HG02885 (cell line): ENCODE measurements at regions not wholly inside any gene's neighbourhood (a gene's known extent, or its start where the extent isn't known, plus 50 kb on each side); places are given as distances from the start of the nearest gene placed in this dataset.
"Not testable (repeated sequence)": the region's sequence is repeated elsewhere in the genome, so short reads cannot be mapped to it uniquely, and the experiment has no call there.

Experiments used
- ATAC-seq: cut with Tn5 transposase; IDR thresholded peaks from one replicate; pipeline ENCODE4 v1.9.1; 2021; ENCODE audit warnings: mild to moderate bottlenecking; ENCODE audit not compliant: unreplicated experiment, poor library complexity

GRCh38 chr3:165635791-165636683, 201.2 kb downstream of the BCHE start:
- no peak for ATAC-seq

GRCh38 chr3:165624761-165625160, 212.5 kb downstream of the BCHE start:
- ATAC-seq: no peak

DNA sequence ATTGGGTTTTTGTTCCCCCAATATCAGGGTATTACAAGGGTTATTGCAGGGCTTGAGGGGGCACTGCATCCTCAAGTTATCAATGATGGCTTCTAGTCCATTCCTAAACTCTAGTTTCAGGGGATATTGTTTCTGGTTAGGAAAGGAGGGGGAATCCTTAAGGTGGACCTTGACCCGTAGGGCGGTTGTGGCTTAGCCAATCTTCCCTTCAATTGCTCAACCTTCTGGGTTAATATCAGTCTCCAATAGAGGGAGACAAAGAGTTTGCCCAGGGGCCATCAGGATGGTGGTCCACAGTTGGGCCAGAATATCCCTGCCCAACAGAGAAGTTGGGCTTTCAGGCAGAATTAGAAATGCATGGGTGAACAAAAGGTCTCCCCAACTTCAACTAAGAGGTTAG, 214.9 kb downstream of the BCHE start:
- ATAC-seq: no peak

DNA sequence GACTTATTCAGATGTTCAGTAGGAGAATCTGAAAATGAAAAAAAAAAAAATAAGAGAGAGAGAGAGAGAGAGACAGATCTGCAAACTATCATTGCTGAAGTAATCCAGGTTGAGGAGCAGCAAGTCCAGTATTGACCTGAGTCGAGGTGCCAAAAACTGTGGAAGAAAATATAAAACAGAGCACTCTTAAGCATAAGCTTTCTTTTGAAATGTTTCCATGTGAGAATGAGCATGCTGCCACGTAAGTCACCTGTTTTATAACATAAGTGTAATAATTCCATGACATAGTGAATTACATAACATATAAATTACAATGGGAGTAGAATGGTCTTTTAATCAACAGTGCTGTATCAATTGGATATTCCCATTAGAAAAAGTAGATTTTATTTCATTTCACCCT, 218.2 kb downstream of the BCHE start:
- no peak for ATAC-seq

- ATAC-seq: no peak
These were observed 220.1 kb downstream of the BCHE start for GRCh38 chr3:165617134-165617533.

DNA sequence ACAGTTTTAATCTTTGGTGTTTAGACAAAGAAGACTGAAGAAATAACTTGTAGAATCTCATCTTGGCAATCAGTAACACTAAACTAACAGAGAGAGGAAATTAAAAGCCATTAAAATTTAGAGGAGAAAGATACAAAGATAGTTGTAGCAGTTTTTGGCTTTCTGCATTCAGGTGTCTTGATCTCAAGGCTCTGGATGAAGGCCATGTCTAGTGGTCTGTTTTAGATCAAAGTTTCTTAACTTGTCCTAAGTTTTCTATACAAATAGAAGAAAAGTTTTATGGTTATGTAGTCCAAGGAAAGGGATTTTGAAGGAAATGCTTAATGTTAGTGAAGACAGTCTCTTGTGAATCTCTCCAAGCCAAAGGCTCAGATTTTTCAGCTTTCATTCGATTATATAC, 222.9 kb downstream of the BCHE start:
- ATAC-seq: no peak

DNA sequence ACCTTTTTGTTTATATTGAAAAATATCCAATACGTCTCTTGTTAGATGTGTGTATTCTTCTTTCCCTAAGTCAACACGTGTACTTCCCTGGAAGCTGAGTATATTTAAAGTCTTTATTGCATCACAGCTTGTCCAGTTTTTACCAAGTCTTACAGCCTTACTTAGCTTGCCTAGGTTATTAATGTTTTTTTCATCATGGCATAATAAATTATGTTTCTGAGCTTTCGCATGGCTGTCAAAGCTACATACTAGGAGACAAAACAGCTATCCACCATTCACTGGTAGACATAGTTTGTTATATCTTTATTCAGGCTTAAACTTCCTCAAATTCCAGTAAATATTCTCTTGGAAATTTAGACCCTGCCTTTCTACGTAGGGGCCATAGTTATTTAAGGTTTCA, 224.2 kb downstream of the BCHE start:
- ATAC-seq: no peak

- no peak for ATAC-seq
These were observed 230.0 kb downstream of the BCHE start for GRCh38 chr3:165607221-165607620.

DNA sequence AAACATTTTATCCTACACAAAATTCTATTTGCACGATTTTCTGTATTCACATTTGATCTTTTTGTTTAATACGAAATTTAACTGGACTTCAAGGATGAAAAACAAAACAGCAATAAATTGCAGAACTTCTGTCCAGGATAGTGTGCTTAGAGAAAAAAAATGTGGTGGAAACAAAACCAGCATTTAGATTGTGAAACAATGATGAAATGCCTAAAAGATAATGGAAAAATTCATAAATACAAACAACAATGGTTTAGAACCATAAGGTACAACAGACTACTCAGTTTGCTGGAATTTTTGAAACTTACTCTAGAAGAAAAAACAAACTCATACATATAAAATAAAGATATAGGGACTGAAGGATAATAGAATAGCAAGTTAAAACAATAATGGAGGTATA, 234.0 kb downstream of the BCHE start:
- ATAC-seq: no peak

DNA sequence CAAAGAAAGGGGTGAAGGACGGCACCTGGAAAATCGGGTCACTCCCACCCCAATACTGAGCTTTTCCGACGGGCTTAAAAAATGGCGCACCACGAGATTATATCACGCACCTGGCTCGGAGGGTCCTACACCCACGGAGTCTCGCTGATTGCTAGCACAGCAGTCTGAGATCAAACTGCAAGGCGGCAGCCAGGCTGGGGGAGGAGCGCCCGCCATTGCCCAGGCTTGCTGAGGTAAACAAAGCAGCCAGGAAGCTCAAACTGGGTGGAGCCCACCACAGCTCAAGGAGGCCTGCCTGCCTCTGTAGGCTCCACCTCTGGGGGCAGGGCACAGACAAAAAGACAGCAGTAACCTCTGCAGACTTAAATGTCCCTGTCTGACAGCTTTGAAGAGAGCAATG, 264.7 kb downstream of the BCHE start:
- not testable (repeated sequence) for ATAC-seq

DNA sequence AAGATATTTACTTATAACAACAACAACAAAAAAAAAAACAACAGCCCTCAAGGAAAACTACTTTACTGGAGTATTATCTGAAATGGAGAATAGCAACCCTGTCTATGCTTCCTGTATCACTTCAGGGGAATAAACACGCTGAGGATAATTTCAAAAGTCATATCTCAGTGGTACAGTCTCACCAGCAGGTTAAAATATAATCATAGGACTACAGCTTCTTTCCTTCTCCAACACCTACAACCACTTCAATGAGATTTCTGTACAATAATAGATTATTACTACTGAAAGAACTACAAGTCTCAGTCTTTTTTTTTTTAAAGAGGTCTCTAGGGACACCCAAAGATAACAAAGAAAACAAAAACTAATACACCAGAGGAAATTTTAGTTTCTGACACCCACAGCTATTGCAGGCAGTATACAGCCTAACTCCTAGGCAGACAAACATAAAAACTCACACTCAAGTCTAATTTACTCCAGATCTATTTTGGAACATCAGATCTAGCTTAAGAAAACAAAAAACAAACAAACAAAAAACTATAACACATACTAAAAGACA, 268.2 kb downstream of the BCHE start:
- ATAC-seq: no peak

DNA sequence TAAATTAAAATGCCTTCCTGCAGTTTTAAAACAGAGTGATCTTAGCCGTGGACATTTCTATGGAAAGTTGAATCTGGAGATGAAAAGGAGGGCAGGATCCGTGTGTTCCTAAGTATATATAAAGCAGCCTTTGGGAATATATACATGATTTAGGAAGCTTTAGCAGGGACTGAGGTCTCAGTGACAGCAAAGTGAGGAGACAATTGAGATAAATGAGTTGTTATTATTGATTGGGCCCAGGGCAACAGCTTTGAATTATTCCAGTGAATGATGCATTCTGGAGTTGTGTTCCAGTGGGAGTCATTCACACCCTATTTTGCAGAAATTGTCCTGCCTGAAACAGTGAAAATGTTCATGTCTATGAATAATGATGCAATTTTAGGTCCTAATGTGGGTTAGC, 281.4 kb downstream of the BCHE start:
- no peak for ATAC-seq

- ATAC-seq: no peak
These were observed 283.9 kb downstream of the BCHE start for GRCh38 chr3:165553371-165553770.

DNA sequence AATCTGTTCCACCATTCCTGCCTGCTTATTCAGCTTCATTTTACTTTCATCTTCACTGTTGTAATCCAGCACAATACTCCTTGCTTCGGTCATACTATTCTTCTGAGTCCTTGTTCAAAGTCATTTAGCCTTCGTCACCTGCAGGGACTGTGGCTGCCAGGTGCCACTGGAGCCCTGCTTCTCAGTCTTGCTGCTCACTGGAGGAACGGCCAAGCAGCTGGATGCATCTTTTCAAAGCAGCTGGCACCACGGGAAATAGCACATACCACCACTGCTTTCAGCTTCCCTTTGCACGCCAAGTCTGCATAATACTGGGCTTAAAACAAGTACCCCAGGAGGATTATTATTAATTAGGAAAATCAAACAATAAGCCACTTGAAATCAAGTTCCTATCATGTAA, 287.6 kb downstream of the BCHE start:
- ATAC-seq: no peak

DNA sequence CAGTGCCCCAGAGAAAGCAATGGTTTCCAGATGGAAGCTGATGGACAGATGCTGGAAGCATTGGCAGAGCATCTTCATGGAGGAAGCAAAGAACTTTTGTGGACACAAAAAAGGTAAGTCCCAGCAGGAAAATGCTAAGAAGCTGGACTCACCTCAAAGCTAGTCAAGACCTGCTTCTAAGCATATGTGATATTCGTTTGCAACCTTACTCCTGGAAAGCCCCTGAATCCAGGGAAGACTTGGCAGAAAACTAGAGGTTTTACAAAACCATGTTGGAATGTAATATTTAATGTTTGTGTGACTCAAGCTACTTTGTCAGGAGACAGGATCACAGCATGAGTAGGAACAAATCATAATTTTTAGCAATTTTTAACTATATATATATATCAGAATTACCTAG, 288.2 kb downstream of the BCHE start:
- ATAC-seq: no peak

DNA sequence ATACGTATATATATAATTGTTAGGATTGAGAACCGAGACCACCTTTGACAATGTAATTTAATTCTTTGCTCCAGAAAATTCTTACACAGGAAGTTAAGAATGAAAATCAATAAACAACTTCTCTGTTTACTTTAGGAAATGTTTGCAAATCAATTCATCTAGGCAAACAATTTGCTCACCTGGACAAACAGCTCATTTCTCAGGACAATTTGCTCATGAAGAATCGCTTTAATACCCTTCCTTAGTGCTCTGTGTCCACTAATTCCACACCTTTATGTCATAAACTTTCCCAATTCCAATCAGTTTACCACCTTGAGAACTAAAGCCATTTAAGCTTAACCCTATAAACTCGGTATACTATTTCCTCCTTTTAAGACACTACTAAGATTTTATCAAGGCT, 292.2 kb downstream of the BCHE start:
- no peak for ATAC-seq

GRCh38 chr3:165544432-165544831, 292.8 kb downstream of the BCHE start:
- ATAC-seq: no peak

DNA sequence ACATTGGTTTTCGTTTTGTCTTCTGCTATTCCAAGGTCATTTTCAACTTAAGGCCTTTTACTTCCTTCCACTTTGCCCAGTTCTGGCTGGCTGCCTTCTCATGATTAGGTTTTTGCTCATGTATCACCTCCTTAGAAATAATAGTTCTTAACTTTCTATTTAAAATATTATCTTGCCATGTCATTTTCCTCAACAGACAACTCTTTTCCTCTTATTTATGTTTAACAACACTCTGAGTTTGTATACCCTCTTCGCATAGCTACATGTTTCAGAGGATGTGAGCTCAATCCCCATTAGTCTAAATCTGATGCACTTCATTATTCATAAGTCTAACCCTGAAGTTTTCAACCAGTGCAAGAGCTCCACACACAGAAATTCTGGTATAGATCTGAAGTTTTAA, 299.1 kb downstream of the BCHE start:
- ATAC-seq: no peak

DNA sequence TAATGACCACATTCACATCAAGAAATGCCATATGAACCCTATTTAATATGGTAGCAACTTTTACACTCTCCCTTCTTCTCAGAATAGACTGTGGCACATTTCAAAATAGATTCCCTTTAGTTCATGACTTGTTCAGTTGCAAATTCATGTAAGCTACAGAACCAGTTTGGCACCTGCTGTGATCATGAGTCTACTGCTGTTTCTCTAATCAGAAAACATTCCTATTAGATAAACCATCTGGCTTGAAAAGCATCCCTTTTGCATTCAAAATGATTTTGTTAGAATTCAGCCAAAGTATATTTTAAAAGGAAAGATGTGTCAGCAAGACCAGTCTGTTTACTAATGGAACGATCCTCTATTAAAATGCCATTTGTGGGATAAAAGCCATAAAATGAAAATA, 304.4 kb downstream of the BCHE start:
- ATAC-seq: no peak

GRCh38 chr3:165529451-165529850, 307.8 kb downstream of the BCHE start:
- ATAC-seq: no peak

DNA sequence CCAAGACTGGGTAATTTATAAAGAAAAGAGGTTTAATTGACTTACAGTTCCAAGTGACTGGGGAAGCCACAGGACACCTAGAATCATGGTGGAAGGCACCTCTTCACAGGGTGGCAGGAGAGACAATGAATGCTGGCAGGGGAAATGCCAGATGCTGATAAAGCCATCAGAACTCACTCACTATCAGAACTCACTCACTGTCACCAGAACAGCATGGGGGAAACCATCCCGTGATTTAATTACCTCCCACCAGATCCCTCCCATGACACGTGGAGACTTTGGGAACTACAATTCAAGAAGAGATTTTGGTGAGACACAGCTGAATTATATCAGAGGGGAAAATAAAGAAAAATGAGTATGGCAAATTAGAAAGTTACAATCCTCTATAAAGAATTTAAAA, 310.9 kb downstream of the BCHE start:
- ATAC-seq: no peak

DNA sequence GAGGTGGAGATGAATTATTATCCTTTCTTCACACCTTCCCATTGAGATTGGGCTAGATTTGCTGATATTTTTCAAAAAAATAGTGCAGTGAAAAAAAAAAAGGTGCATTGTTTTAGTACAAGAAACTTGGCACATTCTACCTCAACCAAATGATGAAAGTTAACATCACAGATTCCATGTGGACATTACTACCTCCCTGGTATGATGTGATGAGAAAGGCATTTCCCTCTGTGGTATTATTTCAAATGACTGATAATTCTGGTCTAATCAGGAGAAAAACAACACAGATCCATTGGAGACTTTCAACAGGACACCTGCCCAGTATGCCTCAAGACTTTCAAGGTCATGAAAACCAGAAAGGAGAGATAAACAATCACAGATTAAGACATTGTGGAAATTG, 313.4 kb downstream of the BCHE start:
- no peak for ATAC-seq
